GM10266 (cell line): ENCODE measurements at regions not wholly inside any gene's neighbourhood (a gene's known extent, or its start where the extent isn't known, plus 50 kb on each side); places are given as distances from the start of the nearest gene placed in this dataset.
"Not testable (repeated sequence)": the region's sequence is repeated elsewhere in the genome, so short reads cannot be mapped to it uniquely, and the experiment has no call there.

ENCODE experiments used
- DNase-seq: peaks from one replicate; pipeline ENCODE4 v3.0.0; 2012; ENCODE audit errors: extremely low spot score
- TF ChIP-seq, protein P1 (sequence below): IDR thresholded peaks from 2 replicates; pipeline ENCODE4 v1.5.1; 2012; ENCODE audit warnings: mild to moderate bottlenecking, low read depth; ENCODE audit not compliant: control insufficient read depth, insufficient read depth; ENCODE audit errors: missing control alignments

DNA sequence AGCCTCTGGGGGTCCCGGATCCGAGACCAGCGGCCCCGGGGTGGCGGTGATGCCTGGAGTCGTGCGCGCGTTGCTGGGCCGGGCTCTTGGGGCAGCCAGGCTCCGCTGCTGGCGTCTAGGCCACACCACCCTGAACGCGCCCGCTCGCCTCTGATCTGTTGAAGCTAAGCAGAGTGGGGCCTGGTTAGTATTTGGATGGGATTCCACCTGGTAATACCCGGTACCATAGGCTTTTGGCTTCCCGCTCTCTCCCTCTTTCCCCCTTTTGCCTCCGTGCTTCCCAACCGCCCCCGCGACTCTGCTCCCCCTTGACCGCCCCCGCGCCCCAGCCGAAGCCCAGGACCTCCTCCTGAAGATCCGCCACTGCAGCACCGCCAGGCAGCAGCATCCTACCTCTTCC lies 1383.5 kb upstream of the DEFB115 start:
- TF ChIP-seq, protein P1, sequence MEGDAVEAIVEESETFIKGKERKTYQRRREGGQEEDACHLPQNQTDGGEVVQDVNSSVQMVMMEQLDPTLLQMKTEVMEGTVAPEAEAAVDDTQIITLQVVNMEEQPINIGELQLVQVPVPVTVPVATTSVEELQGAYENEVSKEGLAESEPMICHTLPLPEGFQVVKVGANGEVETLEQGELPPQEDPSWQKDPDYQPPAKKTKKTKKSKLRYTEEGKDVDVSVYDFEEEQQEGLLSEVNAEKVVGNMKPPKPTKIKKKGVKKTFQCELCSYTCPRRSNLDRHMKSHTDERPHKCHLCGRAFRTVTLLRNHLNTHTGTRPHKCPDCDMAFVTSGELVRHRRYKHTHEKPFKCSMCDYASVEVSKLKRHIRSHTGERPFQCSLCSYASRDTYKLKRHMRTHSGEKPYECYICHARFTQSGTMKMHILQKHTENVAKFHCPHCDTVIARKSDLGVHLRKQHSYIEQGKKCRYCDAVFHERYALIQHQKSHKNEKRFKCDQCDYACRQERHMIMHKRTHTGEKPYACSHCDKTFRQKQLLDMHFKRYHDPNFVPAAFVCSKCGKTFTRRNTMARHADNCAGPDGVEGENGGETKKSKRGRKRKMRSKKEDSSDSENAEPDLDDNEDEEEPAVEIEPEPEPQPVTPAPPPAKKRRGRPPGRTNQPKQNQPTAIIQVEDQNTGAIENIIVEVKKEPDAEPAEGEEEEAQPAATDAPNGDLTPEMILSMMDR, result no peak
- DNase-seq, result peak; percentile 26

- peak; percentile 57 for DNase-seq
- TF ChIP-seq, protein P1, result no peak
Observed at GRCh38 chr20:29874476-29875202, 1382.8 kb upstream of the DEFB115 start.

DNA sequence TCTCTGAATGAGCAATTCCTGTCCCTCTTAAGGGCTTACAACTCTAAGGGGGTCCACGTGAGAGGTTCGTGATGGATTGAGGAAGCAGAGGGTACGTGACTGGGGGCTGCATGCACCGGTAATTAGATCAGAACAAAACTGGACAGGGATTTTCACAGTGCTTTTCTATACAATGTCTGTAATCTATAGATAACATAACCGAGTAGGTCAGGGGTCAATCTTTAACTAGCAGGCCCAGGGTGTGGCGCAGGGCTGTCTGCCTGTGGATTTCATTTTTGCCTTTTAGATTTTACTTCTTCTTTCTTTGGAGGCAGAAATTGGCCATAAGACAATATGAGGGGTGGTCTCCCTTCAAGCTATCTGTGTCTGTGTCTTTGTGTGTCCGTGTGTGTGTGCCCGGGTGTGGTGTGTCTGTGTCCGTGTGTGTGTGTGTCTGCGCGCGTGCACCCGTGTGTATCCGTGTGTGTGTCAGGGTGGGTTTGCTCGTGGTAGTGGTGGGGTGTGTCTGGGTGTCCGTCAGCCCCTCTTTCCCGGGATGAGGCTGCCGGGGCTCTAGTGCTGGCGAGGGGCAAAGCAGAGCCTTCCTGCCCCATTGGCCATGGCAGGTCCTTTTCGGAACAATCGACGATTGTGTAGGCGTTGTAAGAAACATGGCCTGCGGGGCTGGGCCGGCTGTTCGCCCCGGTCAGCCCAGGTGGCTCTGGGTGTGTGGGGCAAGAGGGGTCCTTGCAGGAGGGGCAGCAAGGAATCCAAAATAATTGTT lies 1382.0 kb upstream of the DEFB115 start:
- DNase-seq, result not testable (repeated sequence)

GRCh38 chr20:29876084-29876910 lies 1381.2 kb upstream of the DEFB115 start:
- DNase-seq, result not testable (repeated sequence)

GRCh38 chr20:29876911-29877285 lies 1380.6 kb upstream of the DEFB115 start:
- TF ChIP-seq, protein P1, result no peak
- DNase-seq, result peak; percentile 29

DNA sequence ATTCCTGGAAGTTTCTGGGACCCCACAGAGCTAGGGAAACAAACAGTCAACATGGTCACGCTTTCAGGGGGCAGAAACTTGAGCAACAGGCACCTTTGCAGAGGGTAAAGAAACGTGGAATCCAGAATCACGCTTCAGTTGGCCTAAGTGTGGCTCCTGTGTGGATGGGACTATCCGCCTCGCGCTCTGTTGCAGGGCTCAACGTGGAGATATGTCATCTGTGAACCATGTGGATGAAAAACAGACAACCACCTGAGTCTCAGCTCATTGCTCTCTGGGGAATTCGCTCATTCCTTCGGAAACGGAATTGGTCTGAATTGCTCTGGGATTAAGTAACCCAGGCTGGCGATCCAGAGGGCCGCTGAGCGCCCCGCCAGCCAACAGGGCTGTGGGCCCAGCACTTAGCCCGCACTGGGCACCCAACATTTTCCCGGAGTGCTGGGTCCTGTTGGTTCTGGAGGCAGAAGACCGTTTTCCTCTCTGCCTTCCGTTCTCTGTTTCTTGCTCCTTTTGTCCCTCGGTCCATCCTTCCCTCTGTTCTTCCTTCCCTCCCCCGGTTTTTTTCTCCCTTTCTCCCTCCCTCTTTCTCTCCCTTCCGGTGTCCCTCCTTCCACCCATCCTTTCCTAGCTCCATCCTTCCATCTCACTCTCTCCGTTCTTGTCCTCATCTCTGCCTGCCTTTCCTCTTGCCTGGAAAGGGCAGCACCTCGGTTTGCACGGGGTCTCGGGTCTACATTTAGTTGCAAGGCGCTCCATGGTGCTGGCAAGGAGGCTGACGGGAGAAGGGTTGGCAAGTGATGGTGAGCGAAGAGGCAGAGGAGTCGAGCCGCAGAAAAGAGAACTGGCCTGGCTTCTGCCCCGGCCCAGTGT lies 1379.8 kb upstream of the DEFB115 start:
- DNase-seq, result peak; percentile 18

- DNase-seq, result peak; percentile 14
- TF ChIP-seq, protein P1, result no peak
Observed at GRCh38 chr20:29878281-29878741, 1379.2 kb upstream of the DEFB115 start.

- TF ChIP-seq, protein P1, result peak; percentile 14
- DNase-seq, result no peak
Observed at GRCh38 chr20:29878777-29879442, 1378.6 kb upstream of the DEFB115 start.

DNA sequence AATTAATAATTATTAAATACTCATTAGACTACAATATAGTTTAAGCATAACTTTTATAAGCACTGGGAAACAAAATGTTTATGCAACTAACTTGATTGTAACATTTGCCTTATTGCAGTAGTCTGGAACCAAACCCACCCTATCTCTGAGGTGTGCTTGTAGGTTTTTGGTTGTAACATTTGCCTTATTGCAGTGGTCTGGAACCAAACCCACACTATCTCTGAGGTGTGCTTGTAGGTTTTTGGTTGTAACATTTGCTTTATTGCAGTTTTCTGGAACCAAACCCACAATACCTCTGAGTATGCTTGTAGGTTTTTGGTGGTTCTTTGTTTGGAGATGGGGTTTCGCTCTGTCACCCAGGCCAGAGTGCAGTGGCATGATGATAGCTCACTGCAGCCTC lies 1376.4 kb upstream of the DEFB115 start:
- not testable (repeated sequence) for DNase-seq

DNA sequence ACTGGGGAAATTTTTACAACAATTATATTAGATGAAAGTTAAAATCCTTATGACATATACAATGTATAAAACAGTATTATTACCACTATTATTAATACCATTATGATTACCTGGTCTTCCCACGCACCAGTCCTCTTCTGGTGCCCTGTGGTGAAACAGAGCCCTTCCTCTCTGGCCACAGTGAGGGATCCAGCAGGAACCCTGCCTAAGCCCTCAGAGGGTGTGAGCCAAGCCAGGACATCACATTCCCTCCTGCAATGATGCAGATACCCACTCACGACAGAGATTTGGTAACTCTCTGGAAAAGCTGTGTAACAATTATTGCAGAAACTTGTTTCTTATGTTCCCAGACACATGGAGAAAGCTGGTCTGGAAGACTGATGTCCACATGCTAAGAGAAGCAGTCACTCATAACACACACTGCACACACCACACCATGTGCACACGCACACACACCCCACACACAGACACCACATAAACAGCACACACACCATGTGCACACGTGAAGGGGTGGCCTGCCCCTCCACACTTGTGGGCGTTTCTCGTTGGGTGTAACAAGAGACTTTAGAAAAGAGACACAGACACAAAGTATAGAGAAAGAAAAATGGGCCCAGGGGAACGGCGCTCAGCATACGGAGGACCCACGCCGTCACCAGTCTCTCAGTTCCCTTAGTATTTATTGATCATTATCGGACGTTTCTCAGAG lies 1373.8 kb upstream of the DEFB115 start:
- not testable (repeated sequence) for DNase-seq

DNA sequence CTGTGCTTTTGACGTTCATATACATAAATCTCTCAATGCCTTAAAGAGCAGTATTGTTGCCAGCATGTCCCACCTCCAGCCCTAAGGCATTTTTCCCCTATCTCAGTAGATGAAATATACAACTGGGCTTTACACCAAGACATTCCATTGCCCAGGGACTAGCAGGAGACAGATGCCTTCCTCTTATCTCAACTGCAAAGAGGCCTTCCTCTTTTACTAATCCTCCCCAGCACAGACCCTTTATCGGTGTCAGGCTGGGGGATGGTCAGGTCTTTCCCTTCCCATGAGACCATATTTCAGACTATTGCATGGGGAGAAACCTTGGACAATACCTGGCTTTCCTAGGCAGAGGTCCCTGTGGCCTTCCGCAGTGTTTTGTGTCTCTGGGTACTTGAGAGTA lies 1373.1 kb upstream of the DEFB115 start:
- DNase-seq, result not testable (repeated sequence)
